Activated T-cell treated with anti-CD3 and anti-CD28 coated beads, Interleukin-2, amount 50 U/mL, for 4 hours (primary cell): ENCODE measurements at regions not wholly inside any gene's neighbourhood (a gene's known extent, or its start where the extent isn't known, plus 50 kb on each side); places are given as distances from the start of the nearest gene placed in this dataset.
A peak's percentile ranks its signal among the peaks of the same experiment; 100 is the strongest.
"Not testable (repeated sequence)": the region's sequence is repeated elsewhere in the genome, so short reads cannot be mapped to it uniquely, and the experiment has no call there.

Experiments used
- ATAC-seq, 2 donors: fragments of 200-7000 bp; cut with Tn5 transposase; one replicate each; pipeline ENCODE4 v1.10.0; 2021
- DNase-seq: peaks from one replicate; pipeline ENCODE4 v3.0.0-alpha.2; 2020
- H3K27me3 Mint-ChIP-seq: one replicate; pipeline ENCODE4 v1.8.0; 2021; ENCODE audit warnings: low read depth, mixed read lengths
- H3K36me3 Mint-ChIP-seq: one replicate; pipeline ENCODE4 v1.8.0; 2022; ENCODE audit warnings: mixed read lengths; ENCODE audit not compliant: insufficient read depth
- H3K4me1 Mint-ChIP-seq: one replicate; pipeline ENCODE4 v1.8.0; 2021; ENCODE audit warnings: low read depth, mixed read lengths
- H3K4me3 Mint-ChIP-seq: one replicate; pipeline ENCODE4 v1.8.0; 2021; ENCODE audit warnings: mild to moderate bottlenecking, moderate library complexity, mixed read lengths
- H3K9me3 Mint-ChIP-seq: one replicate; pipeline ENCODE4 v1.8.0; 2021; ENCODE audit warnings: mixed read lengths

DNA sequence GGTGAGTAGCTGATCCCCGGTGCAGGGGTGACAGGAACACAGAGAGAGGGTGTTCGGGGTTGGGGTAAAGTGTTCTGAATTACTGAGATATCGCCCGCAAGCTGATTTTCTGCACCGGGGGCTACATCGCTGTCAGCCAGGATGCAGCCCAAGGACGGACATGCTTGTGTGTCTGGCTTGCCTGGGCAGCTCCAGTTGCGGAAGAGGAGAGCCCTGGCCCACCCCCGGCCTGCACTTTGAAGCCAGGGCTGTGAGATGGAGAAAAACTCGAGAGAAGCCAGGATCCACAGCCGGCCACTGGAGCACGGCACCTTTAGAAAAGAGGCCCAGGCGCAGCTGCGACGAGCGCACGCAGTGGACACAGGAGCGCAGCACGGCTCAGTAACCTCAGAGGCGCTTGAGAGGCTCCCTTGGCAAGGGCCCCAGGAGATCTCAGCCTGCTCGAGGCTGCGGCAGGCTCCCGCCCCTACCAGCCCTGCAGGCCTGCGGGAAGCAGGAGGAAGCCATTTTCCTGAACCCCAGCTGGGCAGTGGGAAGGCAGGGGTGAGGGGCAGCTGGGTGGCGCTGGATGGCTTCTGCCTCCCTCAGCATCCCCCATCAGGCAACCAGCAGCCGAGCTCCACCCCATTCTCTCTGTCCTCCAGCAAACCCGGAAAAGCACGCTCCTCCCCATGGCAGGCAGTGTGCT, 59.2 kb downstream of the C9orf50 start:
- Mint-ChIP-seq H3K27me3 (peaks cover 7% of the 10 kb centered on the region), H3K9me3 (no peaks in the 10 kb centered on the region), H3K4me1 (no peaks in the 10 kb centered on the region), H3K4me3 (no peak overlapping the region), H3K36me3 (no peaks in the 10 kb centered on the region)
- no peak for DNase-seq
- no peak for ATAC-seq

DNA sequence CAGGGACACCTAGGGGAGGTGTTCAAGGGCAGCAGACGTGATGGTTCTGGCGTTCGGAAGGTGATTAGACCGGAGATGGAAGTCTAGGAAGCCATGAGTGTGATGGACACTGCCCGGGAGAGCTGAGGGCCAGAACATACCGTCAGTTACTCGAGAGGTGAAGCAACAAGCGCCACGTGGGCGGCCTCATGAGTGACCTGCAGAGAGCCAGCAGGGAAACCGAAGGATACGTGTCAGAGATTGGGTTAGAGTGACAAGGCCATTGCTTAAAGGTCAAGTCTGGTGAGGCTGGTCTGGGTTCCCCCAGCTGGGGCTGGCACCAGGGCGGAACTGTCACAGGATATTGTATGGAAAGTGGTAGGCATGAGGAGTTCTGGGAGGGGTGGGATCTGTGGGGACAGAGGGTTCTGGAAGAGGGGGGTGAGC, 60.0 kb downstream of the C9orf50 start:
- Mint-ChIP-seq H3K27me3 (peaks cover 4% of the 10 kb centered on the region), H3K36me3 (no peaks in the 10 kb centered on the region)
- no peak for ATAC-seq

DNA sequence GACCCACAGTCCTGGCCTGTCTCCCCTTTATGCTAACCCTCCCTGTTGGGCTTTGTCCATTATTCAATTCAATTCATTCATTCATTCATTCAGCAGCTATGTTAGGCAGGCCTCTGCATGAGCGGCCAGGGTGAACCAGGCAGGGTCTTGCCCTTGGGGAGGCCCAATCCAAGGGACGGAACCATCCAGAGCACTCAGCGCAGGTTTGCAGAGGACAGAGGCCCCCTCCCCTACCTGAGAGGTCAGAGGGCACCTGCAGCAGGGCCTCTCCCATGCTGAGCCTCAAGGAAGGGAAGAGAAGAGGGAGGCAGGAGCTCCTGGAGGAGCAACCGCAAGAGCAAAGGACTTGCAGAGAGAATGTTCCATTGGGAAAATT, 61.4 kb downstream of the C9orf50 start:
- Mint-ChIP-seq H3K36me3 (no peaks in the 10 kb centered on the region), H3K27me3 (peaks cover 2% of the 10 kb centered on the region), H3K9me3 (no peaks in the 10 kb centered on the region), H3K4me1 (no peaks in the 10 kb centered on the region), H3K4me3 (no peak overlapping the region)
- DNase-seq (no peak), ATAC-seq (no peak)

More for the DNA sequence above, 60.0 kb downstream of the C9orf50 start:
- Mint-ChIP-seq H3K4me1 (no peaks in the 10 kb centered on the region), H3K4me3 (no peak overlapping the region), H3K9me3 (no peaks in the 10 kb centered on the region)
- no peak for DNase-seq

DNA sequence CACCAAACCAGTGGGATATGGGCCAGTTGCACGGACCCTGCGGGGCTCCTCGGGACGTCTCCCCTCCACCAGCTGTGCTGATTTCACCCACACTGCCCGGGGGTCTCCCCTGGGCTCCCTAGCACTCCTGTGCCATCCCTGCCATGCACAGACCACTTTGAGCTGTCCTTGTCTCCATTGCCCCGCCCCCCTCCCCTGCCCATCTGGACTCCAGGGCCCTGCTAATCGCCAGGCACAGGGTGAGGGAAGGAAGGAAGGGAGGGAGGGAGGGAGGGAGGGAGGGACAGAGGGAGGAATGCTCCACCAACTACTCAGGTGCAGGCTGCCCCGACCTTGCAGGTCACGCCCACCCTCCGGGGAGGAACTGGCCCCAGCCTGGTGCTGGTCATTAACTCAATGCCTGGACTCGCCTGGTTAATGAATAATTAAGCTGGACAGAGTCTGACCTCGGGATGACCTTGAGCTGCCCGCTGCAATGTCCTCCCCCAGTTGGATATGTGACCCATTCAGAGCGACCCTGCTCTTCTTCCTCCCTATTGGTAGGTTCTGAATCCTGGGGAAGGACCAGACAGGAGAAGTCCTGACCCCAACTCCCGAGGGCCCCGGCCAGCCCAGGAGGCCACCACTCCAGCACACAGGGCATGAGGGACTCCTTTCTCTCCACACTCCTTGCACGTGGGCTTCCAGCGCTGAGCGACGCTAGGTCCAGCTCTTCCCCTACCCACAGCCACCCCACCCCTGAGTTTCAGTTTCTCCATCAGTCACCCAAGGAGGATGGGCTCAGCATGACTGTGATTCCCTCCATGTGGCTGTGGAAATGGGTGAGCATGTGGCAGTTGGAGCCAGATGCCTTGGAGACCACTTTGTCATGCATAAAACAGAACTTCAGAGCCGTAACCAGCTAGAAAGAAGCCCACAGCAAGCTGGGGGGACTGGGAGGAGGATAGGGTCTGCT, 62.1 kb downstream of the C9orf50 start:
- no peak for DNase-seq
- Mint-ChIP-seq H3K4me3 (no peak overlapping the region), H3K36me3 (no peaks in the 10 kb centered on the region), H3K4me1 (no peaks in the 10 kb centered on the region), H3K9me3 (no peaks in the 10 kb centered on the region), H3K27me3 (peaks cover 2% of the 10 kb centered on the region)
- ATAC-seq, result no peak

DNA sequence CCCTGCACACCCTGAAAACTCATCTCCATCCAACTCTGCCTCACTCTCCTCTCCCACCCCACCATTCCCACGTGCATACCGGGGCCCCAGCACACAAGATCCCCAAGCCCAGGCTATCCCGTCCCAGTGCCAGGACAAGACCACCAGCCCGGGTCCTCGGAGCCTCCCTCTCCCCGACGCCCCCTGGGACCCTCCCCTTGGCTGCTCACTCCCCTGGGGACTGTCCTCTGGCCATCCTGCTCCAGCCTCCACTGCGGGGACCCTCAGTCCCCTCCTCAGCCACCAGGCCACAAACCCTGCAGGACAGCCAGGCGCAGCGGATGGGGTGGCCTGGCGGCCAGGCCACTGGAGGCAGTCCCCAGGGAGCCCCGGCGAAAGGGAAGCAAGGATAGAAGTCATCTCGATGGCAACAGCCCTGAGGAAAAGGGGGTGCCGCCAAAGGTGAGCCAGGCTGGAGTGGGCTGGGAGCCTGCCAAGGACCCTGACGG, 62.8 kb downstream of the C9orf50 start:
- DNase-seq (no peak), ATAC-seq (no peak)
- no peak overlapping the region for H3K4me3 Mint-ChIP-seq
- no peaks in the 10 kb centered on the region for H3K9me3 Mint-ChIP-seq
- no peaks in the 10 kb centered on the region for H3K36me3 Mint-ChIP-seq
- H3K27me3 Mint-ChIP-seq, result peaks cover 2% of the 10 kb centered on the region
- H3K4me1 Mint-ChIP-seq, result no peaks in the 10 kb centered on the region

DNA sequence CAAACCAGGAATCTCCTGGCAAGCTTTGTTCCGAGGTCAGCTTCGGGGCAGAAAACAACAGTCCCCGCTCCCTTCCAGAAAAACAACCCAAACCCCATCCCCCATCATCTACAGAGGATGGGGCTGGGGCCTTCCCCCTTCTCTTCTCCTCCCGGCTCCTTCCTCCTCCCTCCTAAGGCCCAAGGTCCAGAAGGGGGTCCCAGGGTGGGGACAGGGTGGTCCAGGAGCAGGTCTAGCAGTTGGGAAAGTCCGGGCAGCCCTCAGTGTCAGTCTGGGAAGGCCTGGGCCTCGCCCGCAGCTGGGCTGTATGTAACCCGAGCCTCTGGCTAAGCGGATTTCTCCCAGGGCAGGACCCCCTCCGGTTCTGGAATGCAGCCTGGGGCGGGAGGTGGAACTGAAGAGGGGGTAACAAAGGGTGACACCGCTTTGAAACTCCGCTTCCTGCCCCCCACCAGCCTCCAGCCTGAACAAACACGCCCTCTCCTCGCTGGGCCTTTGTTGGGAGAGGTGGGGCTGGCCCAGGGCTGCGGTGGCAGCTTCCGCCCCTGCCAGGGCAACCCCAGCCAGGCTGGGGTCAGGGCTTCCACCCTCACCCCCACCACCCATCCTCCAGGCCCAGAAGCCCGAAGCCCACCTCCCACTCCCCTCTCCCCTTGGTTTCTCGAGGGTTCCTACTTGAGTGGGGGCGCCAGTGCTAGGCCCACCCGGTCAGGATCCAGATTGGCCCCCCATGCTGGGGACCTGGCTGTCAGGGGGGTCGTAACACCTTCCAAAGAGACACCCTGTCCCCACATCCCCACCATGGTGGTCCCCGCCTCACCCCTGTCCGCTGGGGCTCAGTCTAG, 63.5 kb downstream of the C9orf50 start:
- no peak for DNase-seq
- Mint-ChIP-seq H3K9me3 (no peaks in the 10 kb centered on the region), H3K27me3 (peaks cover 2% of the 10 kb centered on the region), H3K36me3 (no peaks in the 10 kb centered on the region), H3K4me1 (no peaks in the 10 kb centered on the region), H3K4me3 (no peak overlapping the region)
- no peak for ATAC-seq

DNA sequence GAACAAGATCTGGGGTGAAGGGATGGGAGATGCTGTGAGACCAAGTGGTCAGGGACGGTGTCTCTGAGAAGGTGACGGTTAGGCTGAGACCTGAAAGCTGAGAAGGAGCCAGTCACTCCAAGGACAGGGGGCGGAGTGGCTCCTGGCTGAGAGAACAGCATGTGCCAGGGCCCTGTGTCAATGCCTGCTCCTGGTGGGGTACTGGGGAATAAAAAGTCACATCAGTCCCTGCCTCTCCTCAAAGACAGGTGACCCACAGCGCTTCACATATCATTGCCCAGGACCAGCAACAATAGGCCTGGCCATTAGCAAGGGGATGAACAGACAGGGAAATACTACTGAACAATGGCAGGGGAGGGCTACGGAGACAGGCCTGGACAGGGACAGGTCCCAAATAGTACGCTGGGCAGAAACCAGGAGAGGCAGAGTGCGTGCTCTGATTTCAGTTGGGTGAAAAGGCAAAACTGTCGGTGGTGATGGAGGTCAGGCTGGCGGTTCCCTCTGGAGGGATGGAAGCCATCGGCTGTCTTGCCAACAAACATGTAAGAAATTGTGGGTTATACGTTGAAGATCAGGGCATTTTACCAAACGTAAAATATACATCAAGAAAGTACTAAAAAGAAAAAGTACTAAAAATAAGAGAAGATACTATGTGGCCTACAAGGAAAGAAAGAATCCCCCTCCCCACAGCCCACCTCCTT, 64.3 kb downstream of the C9orf50 start:
- H3K4me3 Mint-ChIP-seq, result no peak overlapping the region
- H3K36me3 Mint-ChIP-seq, result no peaks in the 10 kb centered on the region
- DNase-seq (no peak), ATAC-seq (no peak)
- no peaks in the 10 kb centered on the region for H3K4me1 Mint-ChIP-seq
- H3K9me3 Mint-ChIP-seq, result no peaks in the 10 kb centered on the region
- peaks cover 6% of the 10 kb centered on the region for H3K27me3 Mint-ChIP-seq

DNA sequence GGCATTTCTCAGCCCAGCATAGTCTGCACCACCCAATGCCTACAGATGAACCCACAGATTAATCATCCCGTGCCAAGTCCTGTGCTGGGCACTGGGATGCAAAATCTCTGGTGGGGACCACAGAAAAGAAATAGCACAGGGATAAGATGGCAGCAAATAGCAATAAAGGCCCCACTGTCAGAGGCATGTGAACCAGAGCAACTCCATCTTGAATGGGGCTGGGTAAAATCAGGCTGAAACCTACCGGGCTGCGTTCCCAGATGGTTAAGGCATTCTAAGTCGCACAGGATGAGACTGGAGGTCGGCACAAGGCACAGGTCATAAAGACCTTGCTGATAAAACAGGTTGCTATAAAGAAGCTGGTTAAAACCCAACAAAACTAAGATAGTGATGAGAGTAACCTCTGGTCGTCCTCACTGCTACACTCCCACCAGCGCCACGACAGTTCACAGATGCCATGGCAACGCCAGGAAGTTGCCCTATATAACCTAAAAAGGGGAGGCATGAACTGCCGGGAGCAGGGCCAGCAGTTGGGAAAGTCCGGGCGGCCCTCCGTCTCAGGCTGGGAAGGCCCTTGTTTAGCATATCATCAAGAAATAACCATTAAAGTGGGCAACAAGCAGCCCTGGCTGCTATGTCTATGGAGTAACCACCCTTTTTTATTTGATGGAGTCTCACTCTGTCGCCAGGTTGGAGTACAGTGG, 65.2 kb downstream of the C9orf50 start:
- no peak overlapping the region for H3K4me3 Mint-ChIP-seq
- no peaks in the 10 kb centered on the region for H3K36me3 Mint-ChIP-seq
- ATAC-seq (no peak), DNase-seq (no peak)
- H3K4me1 Mint-ChIP-seq, result peaks cover 2% of the 10 kb centered on the region
- H3K27me3 Mint-ChIP-seq, result peaks cover 16% of the 10 kb centered on the region
- no peaks in the 10 kb centered on the region for H3K9me3 Mint-ChIP-seq

DNA sequence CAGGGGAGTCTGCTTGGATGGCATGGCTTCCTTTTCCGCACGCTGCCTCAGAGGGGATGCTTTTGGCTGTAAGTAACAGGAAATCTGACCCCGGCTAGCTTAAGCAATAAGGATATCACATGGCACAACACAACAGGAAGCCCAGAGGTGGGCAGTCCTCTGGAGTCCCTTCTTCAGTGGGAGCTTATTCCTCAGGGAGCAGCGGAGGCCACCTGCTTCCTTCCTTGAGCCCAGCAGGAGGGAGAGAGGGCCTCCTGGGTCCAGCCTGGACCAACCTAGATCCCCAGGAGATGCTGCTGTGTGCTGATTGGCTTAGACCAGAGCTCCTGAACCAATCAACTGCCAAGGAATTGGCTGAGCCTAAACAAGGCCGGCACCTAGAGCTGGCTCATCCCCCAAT, 66.3 kb downstream of the C9orf50 start:
- ATAC-seq, result no peak
- no peaks in the 10 kb centered on the region for H3K36me3 Mint-ChIP-seq
- peaks cover 6% of the 10 kb centered on the region for H3K4me1 Mint-ChIP-seq

DNA sequence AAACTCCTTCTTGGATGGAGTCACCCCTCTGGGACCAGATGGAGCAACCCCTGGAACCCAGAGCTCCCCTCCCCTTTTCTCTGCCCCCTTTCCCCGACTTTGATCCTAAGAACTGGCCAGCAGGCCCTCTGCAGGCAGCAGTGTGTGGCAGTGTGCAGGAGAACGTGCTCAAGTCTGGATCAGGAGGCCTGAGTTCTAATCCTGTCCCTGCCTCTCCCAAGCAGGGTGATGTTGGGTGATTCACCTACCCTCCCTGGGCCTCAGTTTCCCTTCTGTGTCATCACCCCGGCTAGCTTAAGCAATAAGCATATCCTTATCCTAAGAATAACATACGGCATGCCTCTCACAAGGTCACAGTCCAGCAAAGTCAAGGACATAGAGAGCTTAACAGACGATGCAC, 67.6 kb downstream of the C9orf50 start:
- Mint-ChIP-seq H3K4me3 (no peak overlapping the region), H3K9me3 (no peaks in the 10 kb centered on the region), H3K27me3 (peaks cover 28% of the 10 kb centered on the region), H3K36me3 (no peaks in the 10 kb centered on the region), H3K4me1 (peaks cover 9% of the 10 kb centered on the region)
- ATAC-seq, result no peak
- DNase-seq, result no peak

More for the DNA sequence above, 66.3 kb downstream of the C9orf50 start:
- Mint-ChIP-seq H3K27me3 (peaks cover 19% of the 10 kb centered on the region), H3K4me3 (no peak overlapping the region), H3K9me3 (no peaks in the 10 kb centered on the region)
- no peak for DNase-seq

DNA sequence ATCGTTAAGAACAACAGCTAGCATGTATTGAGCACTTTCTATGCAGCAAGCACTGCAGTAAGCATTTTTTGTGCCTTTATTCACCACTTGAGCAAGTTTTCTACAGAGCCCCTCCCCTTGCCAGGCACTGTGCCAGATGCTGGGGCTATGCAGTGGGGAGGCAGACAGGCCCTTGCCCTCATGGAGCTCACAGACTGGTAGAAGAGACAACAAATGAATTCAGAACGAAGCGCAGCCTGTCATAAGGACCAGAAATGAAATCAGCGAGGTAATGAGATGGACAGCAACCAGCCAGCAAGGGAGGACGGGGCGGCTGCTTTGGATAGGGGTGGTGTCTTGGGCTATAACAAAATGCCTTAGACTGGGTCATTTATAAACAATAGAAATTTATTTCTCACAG, 68.8 kb downstream of the C9orf50 start:
- H3K9me3 Mint-ChIP-seq, result no peaks in the 10 kb centered on the region
- H3K4me3 Mint-ChIP-seq, result no peak overlapping the region
- H3K4me1 Mint-ChIP-seq, result peaks cover 9% of the 10 kb centered on the region
- H3K36me3 Mint-ChIP-seq, result no peaks in the 10 kb centered on the region
- ATAC-seq (no peak), DNase-seq (no peak)
- H3K27me3 Mint-ChIP-seq, result peaks cover 28% of the 10 kb centered on the region

DNA sequence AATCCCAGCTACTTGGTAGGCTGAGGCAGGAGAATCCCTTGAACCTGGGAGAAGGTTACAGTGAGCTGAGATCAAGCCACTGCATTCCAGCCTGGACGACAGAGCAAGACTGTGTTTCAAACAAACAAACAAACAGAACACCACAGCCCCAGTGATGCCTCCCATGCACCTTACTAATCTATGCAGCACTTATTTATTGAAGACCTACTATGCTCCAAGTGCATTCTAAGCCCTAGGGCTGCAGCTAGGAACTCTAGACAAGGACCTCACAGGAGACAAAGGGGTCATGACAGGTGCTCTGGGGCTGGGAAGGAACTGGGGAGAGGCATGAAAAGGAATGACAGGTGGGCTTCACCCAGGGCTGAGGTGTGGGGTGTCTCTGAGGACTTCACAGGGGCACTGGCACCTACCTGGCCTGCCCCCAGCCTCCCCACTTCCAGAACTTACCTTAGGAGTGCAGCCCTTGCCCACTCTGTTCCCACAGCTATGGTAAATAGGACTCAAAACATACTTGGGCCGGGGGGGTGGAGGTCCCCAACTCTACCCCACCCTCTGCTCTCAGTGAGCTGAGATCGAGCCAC, 69.4 kb downstream of the C9orf50 start:
- Mint-ChIP-seq H3K9me3 (no peaks in the 10 kb centered on the region), H3K4me3 (no peak overlapping the region), H3K4me1 (peaks cover 9% of the 10 kb centered on the region), H3K36me3 (no peaks in the 10 kb centered on the region), H3K27me3 (peaks cover 32% of the 10 kb centered on the region)
- ATAC-seq (no peak), DNase-seq (no peak)

DNA sequence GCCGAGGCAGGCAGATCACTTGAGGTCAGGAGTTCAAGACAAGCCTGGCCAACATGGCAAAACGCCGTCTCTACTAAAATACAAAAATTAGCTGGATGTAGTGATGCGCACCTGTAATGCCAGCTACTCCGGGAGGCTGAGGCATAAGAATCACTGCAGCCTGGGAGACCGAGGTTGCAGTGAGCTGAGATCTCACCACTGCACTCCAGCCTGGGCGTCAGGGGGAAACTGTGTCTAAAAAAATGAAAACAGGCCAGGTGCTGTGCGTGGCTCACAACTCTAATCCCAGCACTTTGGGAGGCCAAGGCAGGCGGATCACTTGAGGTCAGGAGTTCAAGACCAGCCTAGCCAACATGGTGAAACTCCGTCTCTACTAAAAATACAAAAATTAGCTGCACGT, 69.9 kb downstream of the C9orf50 start:
- not testable (repeated sequence) for ATAC-seq, H3K9me3 Mint-ChIP-seq, H3K4me1 Mint-ChIP-seq, DNase-seq, H3K36me3 Mint-ChIP-seq
- H3K27me3 Mint-ChIP-seq, result peaks cover 33% of the 10 kb centered on the region
- peak overlapping the region; percentile 60 for H3K4me3 Mint-ChIP-seq
